ENCODE measurements at regions not wholly inside any gene's neighbourhood (a gene's known extent, or its start where the extent isn't known, plus 50 kb on each side); places are given as distances from the start of the nearest gene placed in this dataset.

GRCh38 chr2:226233388-226233787 lies 566.2 kb downstream of the IRS1 start:
- H3K36me3 ChIP-seq, result no peaks in the 10 kb centered on the region
- no peaks in the 10 kb centered on the region for H3K9me3 ChIP-seq
- TF ChIP-seq, protein P1, sequence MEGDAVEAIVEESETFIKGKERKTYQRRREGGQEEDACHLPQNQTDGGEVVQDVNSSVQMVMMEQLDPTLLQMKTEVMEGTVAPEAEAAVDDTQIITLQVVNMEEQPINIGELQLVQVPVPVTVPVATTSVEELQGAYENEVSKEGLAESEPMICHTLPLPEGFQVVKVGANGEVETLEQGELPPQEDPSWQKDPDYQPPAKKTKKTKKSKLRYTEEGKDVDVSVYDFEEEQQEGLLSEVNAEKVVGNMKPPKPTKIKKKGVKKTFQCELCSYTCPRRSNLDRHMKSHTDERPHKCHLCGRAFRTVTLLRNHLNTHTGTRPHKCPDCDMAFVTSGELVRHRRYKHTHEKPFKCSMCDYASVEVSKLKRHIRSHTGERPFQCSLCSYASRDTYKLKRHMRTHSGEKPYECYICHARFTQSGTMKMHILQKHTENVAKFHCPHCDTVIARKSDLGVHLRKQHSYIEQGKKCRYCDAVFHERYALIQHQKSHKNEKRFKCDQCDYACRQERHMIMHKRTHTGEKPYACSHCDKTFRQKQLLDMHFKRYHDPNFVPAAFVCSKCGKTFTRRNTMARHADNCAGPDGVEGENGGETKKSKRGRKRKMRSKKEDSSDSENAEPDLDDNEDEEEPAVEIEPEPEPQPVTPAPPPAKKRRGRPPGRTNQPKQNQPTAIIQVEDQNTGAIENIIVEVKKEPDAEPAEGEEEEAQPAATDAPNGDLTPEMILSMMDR (IDR thresholded peaks at IDR 0.05), result no peak
- no peak overlapping the region for H3K27ac ChIP-seq
- intact Hi-C loops (cut with DNase I), result no loop called here
- DNase-seq, result no peak
- H3K27me3 ChIP-seq, result no peaks in the 10 kb centered on the region
- H3K9ac ChIP-seq (ENCODE audit: low read depth in 2 of 2, low read length in 2 of 2), result no peak overlapping the region
- no peaks in the 10 kb centered on the region for H3K4me1 ChIP-seq
- no peak overlapping the region for H3K4me3 ChIP-seq

GRCh38 chr2:226228080-226228479 lies 571.5 kb downstream of the IRS1 start:
- intact Hi-C loops (cut with DNase I), result no loop called here
- H3K9ac ChIP-seq (ENCODE audit: low read depth in 2 of 2, low read length in 2 of 2), result no peak overlapping the region
- TF ChIP-seq, protein P1 (IDR thresholded peaks at IDR 0.05), result no peak
- no peak overlapping the region for H3K4me3 ChIP-seq
- H3K9me3 ChIP-seq, result no peaks in the 10 kb centered on the region
- H3K27ac ChIP-seq, result no peak overlapping the region
- DNase-seq, result no peak
- H3K36me3 ChIP-seq, result no peaks in the 10 kb centered on the region
- no peaks in the 10 kb centered on the region for H3K4me1 ChIP-seq
- H3K27me3 ChIP-seq, result no peaks in the 10 kb centered on the region

DNA sequence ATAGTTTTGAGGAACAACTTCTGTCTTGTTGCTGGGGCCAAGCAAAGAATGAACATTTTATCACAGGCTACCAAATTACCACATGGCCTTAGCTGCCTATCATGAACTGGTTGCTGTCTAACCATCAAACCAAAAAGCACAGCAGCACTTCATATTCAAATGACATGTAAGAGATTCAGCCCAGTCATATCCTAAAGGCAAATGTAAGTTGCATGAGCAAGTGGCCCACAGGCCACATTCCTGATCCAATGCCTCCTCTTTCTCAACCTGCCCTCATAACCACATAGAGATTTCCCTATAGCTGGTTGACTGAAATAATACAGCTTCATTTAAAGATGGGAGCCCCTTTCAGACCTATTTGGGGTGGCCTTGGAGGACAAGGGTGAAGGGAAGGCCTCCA lies 572.3 kb downstream of the IRS1 start:
- H3K4me3 ChIP-seq, result no peak overlapping the region
- H3K36me3 ChIP-seq, result no peaks in the 10 kb centered on the region
- TF ChIP-seq, protein P1 (IDR thresholded peaks at IDR 0.05), result no peak
- no peaks in the 10 kb centered on the region for H3K9me3 ChIP-seq
- H3K27ac ChIP-seq, result no peak overlapping the region
- intact Hi-C loops (cut with DNase I), result no loop called here
- DNase-seq, result no peak
- no peaks in the 10 kb centered on the region for H3K4me1 ChIP-seq
- no peaks in the 10 kb centered on the region for H3K27me3 ChIP-seq
- H3K9ac ChIP-seq (ENCODE audit: low read depth in 2 of 2, low read length in 2 of 2), result no peak overlapping the region

DNA sequence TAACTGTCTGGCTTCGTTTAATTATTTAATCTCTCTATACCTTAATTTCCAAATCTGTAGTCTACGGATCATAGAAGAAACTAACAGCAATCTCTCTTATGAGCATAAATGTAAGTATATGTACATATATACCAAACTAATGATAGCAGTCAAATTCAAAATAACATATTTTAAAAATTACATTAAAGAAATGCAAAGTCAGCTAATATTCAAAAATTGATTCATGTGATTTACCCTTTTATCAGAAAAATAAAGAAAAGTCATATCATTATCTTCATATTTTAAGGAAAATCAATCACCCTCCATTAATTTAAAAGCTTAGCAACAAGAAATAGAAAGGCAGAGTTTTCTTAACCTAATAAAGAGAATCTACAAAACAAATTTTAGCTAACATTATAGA lies 575.9 kb downstream of the IRS1 start:
- DNase-seq, result no peak
- no peaks in the 10 kb centered on the region for H3K9me3 ChIP-seq
- TF ChIP-seq, protein P1 (IDR thresholded peaks at IDR 0.05), result no peak
- no peaks in the 10 kb centered on the region for H3K36me3 ChIP-seq
- no peak overlapping the region for H3K27ac ChIP-seq
- no peaks in the 10 kb centered on the region for H3K27me3 ChIP-seq
- no peak overlapping the region for H3K9ac ChIP-seq (ENCODE audit: low read depth in 2 of 2, low read length in 2 of 2)
- H3K4me1 ChIP-seq, result no peaks in the 10 kb centered on the region
- H3K4me3 ChIP-seq, result no peak overlapping the region
- intact Hi-C loops (cut with DNase I), result no loop called here

DNA sequence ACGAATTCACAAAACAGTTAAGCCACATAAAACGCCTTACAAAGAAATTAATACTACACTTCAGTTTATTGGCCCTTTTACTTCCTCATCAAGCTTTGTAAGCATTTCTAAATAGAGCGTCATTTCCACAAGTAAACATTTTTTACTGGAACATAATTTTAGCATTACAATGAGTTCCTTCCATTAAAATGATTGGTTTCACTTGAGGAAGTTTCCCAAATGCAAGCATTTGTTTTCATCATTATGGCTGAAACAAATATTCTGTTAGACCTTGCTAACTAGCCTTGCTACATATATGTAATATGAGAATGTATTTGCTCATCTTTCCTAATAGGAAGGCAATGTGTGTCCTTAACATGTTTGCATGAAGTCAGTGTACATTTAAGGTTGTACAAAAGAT lies 579.1 kb downstream of the IRS1 start:
- Histone ChIP-seq H3K4me1 (no peaks in the 10 kb centered on the region), H3K27ac (no peak overlapping the region), H3K9me3 (no peaks in the 10 kb centered on the region), H3K9ac (ENCODE audit: low read depth in 2 of 2, low read length in 2 of 2) (no peak overlapping the region), H3K4me3 (no peak overlapping the region), H3K27me3 (no peaks in the 10 kb centered on the region), H3K36me3 (no peaks in the 10 kb centered on the region)
- TF ChIP-seq, protein P1 (IDR thresholded peaks at IDR 0.05), result no peak
- DNase-seq, result no peak
- intact Hi-C loops (cut with DNase I), result no loop called here

- TF ChIP-seq, protein P1 (IDR thresholded peaks at IDR 0.05), result no peak
- Histone ChIP-seq H3K27ac (no peak overlapping the region), H3K9me3 (no peaks in the 10 kb centered on the region), H3K36me3 (no peaks in the 10 kb centered on the region), H3K9ac (ENCODE audit: low read depth in 2 of 2, low read length in 2 of 2) (no peak overlapping the region), H3K27me3 (no peaks in the 10 kb centered on the region), H3K4me3 (no peak overlapping the region), H3K4me1 (no peaks in the 10 kb centered on the region)
- intact Hi-C loops (cut with DNase I), result loop anchor here (2.0 to 10.0 kb wide), 2 partner anchors 332 to 584 kb away; no protein-coding TSS in a partner anchor
- no peak for DNase-seq
Observed at GRCh38 chr2:226217191-226217590, 582.4 kb downstream of the IRS1 start.
